K562 (cell line): ENCODE measurements at regions not wholly inside any gene's neighbourhood (a gene's known extent, or its start where the extent isn't known, plus 50 kb on each side); places are given as distances from the start of the nearest gene placed in this dataset.

Experiments used
- ATAC-seq: fragments of 200-7000 bp; cut with Tn5 transposase; 3 replicates; pipeline ENCODE4 v1.9.1; 2020; ENCODE audit warnings: moderate library complexity
- BruUV-seq: library from RNA; stranded (reverse); fragments of 400-500 nt; replicated peaks from 2 replicates; lab custom pipeline; 2021; lab: Mats Ljungman, UMichigan
- CTCF ChIA-PET: fragments of 300-600 bp; formaldehyde crosslinking; extraction: SDS; loops from one replicate; lab custom pipeline; 2021; ENCODE audit warnings: low intra/inter-chr PET ratio; lab: Yijun Ruan, JAX
- POLR2A ChIA-PET: fragments of 300-600, 350-650 bp; sonication (Branson Sonifier 250); formaldehyde crosslinking; extraction: SDS; loops from one replicate; lab custom pipeline; 2021; ENCODE audit warnings: antibody characterized with exemption, inconsistent platforms; lab: Yijun Ruan, JAX
- DNase-seq, 4 experiments: peaks; one replicate each; pipeline versions ENCODE4 v3.0.0 to v3.0.0-alpha.2; 2011 to 2018; ENCODE audit warnings: low spot score in 3 of 4, mixed read lengths in 3 of 4; ENCODE audit errors: extremely low read depth in 1 of 4
- FAIRE-seq: peaks from 2 replicates; lab custom pipeline; 2011; peaks lifted over from hg19 to GRCh38; lab: Jason Lieb, UNC
- H2AFZ ChIP-seq: 2 replicates; pipeline ENCODE4 v1.6.0; 2011; ENCODE audit warnings: low read depth, low read length, control low read depth, inconsistent platforms
- H3K27ac ChIP-seq: fragments of 200-600 bp; 3 replicates; pipeline ENCODE4 v1.8.0; 2011; ENCODE audit warnings: low read depth, mild to moderate bottlenecking, control low read depth, inconsistent platforms, low read length, moderate library complexity, mixed read lengths; ENCODE audit errors: extremely low read depth
- H3K27me3 ChIP-seq, 2 experiments: fragments of 300-600 bp in 1 of 2; 2 replicates in 1 of 2; 3 replicates in 1 of 2; pipeline versions ENCODE4 v1.6.0 to v1.8.0; 2011; ENCODE audit warnings: inconsistent platforms in 2 of 2, low read length in 2 of 2, mild to moderate bottlenecking in 1 of 2, mixed read lengths in 1 of 2, moderate library complexity in 1 of 2; ENCODE audit not compliant: control insufficient read depth in 2 of 2, insufficient read depth in 2 of 2
- H3K36me3 ChIP-seq: fragments of 300-600 bp; 3 replicates; pipeline ENCODE4 v1.8.0; 2011; ENCODE audit warnings: mild to moderate bottlenecking, low read length, inconsistent platforms; ENCODE audit not compliant: control insufficient read depth, insufficient read depth
- H3K4me1 ChIP-seq, 2 experiments: fragments of 200-600 bp in 1 of 2; replicated peaks in 1 of 2; 2 replicates in 1 of 2; 3 replicates in 1 of 2; pipeline versions ENCODE4 v1.5.1 to v1.8.0; 2011; ENCODE audit warnings: inconsistent platforms in 2 of 2, low read length in 2 of 2, mild to moderate bottlenecking in 1 of 2, mixed read lengths in 1 of 2, moderate library complexity in 1 of 2; ENCODE audit not compliant: control insufficient read depth in 2 of 2, insufficient read depth in 2 of 2
- H3K4me2 ChIP-seq: 2 replicates; pipeline ENCODE4 v1.6.1; 2011; ENCODE audit warnings: low read length, control low read depth, inconsistent platforms, mixed read lengths; ENCODE audit not compliant: insufficient read depth
- H3K4me3 ChIP-seq: fragments of 200-600 bp; sonication (generic), shearing (Covaris generic); 2 replicates; pipeline ENCODE4 v1.5.1; 2016; ENCODE audit warnings: control low read depth, inconsistent platforms
- H3K79me2 ChIP-seq: fragments of 200-600 bp; 3 replicates; pipeline ENCODE4 v1.8.0; 2011; ENCODE audit warnings: low read length, inconsistent platforms; ENCODE audit not compliant: control insufficient read depth, insufficient read depth
- H3K9ac ChIP-seq, 2 experiments: 2 replicates each; pipeline versions ENCODE4 v1.6.0 to v1.6.1; 2011; ENCODE audit warnings: low read depth in 2 of 2, low read length in 2 of 2, control low read depth in 1 of 2, inconsistent platforms in 1 of 2, mild to moderate bottlenecking in 1 of 2, mixed read lengths in 1 of 2; ENCODE audit not compliant: insufficient read depth in 1 of 2
- H3K9me1 ChIP-seq: one replicate; pipeline ENCODE4 v1.6.0; 2011; ENCODE audit warnings: inconsistent platforms, mild to moderate bottlenecking, low read length, moderate library complexity; ENCODE audit not compliant: control insufficient read depth, insufficient read depth
- H3K9me3 ChIP-seq: replicated peaks from 2 replicates; pipeline ENCODE4 v1.5.1; 2011; ENCODE audit warnings: low read depth, low read length, inconsistent platforms; ENCODE audit not compliant: control insufficient read depth, insufficient read depth
- H4K20me1 ChIP-seq: replicated peaks from 2 replicates; pipeline ENCODE4 v1.6.1; 2011; ENCODE audit warnings: low read length, inconsistent platforms, mixed read lengths; ENCODE audit not compliant: control insufficient read depth, insufficient read depth
- ARID1B ChIP-seq: fragments of 450-650 bp; IDR thresholded peaks from 2 replicates; pipeline ENCODE4 v1.6.1; 2016; ENCODE audit warnings: antibody characterized with exemption, mild to moderate bottlenecking, inconsistent platforms
- CEBPG ChIP-seq, 3 experiments: fragments of 200-800 bp in 1 of 3; sonication (Bioruptor generic) in 1 of 3; sonication (generic) in 1 of 3; formaldehyde crosslinking in 1 of 3; IDR thresholded peaks in 2 of 3; conservative IDR thresholded peaks in 1 of 3; 2 replicates each; pipeline versions ENCODE4 v1.6.1 to v1.8.0; 2016 to 2022; ENCODE audit warnings: missing compliant biosample characterization in 2 of 3, missing genetic modification characterization in 2 of 3, mild to moderate bottlenecking in 1 of 3, missing genetic modification reagents in 1 of 3
- DMBX1 ChIP-seq: fragments of 250-450 bp; sonication (Bioruptor Pico); IDR thresholded peaks from 2 replicates; pipeline ENCODE4 v1.8.0; 2022; ENCODE audit warnings: inconsistent platforms, mild to moderate bottlenecking, moderate library complexity, borderline replicate concordance
- FOXA3 ChIP-seq, 2 experiments: fragments of 450-650 bp in 1 of 2; sonication (generic) in 1 of 2; formaldehyde crosslinking; IDR thresholded peaks in 1 of 2; conservative IDR thresholded peaks in 1 of 2; 2 replicates each; pipeline versions ENCODE4 v1.4.0 to v1.8.0; 2020 to 2022; ENCODE audit warnings: mild to moderate bottlenecking in 2 of 2, missing genetic modification reagents in 1 of 2
- FOXK1 ChIP-seq: sonication (generic); formaldehyde crosslinking; IDR thresholded peaks from 2 replicates; pipeline ENCODE4 v1.8.0; 2022; ENCODE audit warnings: missing genetic modification reagents, mild to moderate bottlenecking, borderline replicate concordance
- GABPB2 ChIP-seq: fragments of 250-450 bp; sonication (Bioruptor Pico); conservative IDR thresholded peaks from 2 replicates; pipeline ENCODE4 v1.5.1; 2021; ENCODE audit warnings: mild to moderate bottlenecking
- MAFK ChIP-seq: IDR thresholded peaks from 2 replicates; pipeline ENCODE4 v1.6.1; 2011; ENCODE audit warnings: low read length, improper control_type of control experiment
- MBD2 ChIP-seq: sonication (generic); IDR thresholded peaks from 2 replicates; pipeline ENCODE4 v1.6.1; 2016; ENCODE audit warnings: low read depth, borderline replicate concordance
- POLR2G ChIP-seq: fragments of 200-400 bp; formaldehyde crosslinking; IDR thresholded peaks from 2 replicates; pipeline ENCODE4 v1.6.1; 2017; ENCODE audit warnings: low read depth, mild to moderate bottlenecking, antibody characterized with exemption, low read length, moderate library complexity
- PTBP1 ChIP-seq: fragments of 200-400 bp; formaldehyde crosslinking; IDR thresholded peaks from 2 replicates; pipeline ENCODE4 v1.6.1; 2017; ENCODE audit warnings: low read depth, low read length
- STAT5B ChIP-seq: fragments of 250-450 bp; sonication (Bioruptor Pico); IDR thresholded peaks from 2 replicates; pipeline ENCODE4 v1.8.0; 2021; ENCODE audit warnings: mild to moderate bottlenecking, inconsistent platforms
- U2AF1 ChIP-seq: fragments of 200-400 bp; formaldehyde crosslinking; optimal IDR thresholded peaks from 2 replicates; pipeline ENCODE3; 2017; ENCODE audit warnings: mild to moderate bottlenecking, low read depth, low read length, moderate library complexity
- WGBS: fragments of 100-300 bp; shearing (Covaris generic); methylation state at CpG from one replicate; pipeline ENCODE4 v1.1.6; 2016; ENCODE audit warnings: low coverage, mixed read lengths; ENCODE audit not compliant: insufficient coverage; ENCODE audit errors: missing lambda C conversion rate; 5-methylcytosine and 5-hydroxymethylcytosine counted together
- in situ Hi-C: fragments of 300-500 bp; cut with MboI; formaldehyde crosslinking; loops from 4 replicates; pipeline ENCODE4 v1.15.0; 2018; ENCODE audit warnings: inconsistent platforms, mixed read lengths
- intact Hi-C: fragments of 100-400 bp; cut with micrococcal nuclease; formaldehyde crosslinking; loops from 2 replicates; pipeline ENCODE4 v1.14.2; 2022
- TF ChIP-seq, protein P1 (sequence below): fragments of 250-450 bp; sonication (Bioruptor Pico); IDR thresholded peaks from 2 replicates; pipeline ENCODE4 v1.8.0; 2022; ENCODE audit warnings: moderate library complexity, mild to moderate bottlenecking, inconsistent platforms
- TF ChIP-seq, protein P2 (sequence below): fragments of 450-650 bp; formaldehyde crosslinking; IDR thresholded peaks from 2 replicates; pipeline ENCODE4 v1.4.0; 2020; ENCODE audit warnings: mild to moderate bottlenecking, mixed read lengths
- TF ChIP-seq, protein P3 (sequence below): fragments of 150-350 bp; IDR thresholded peaks from 2 replicates; pipeline ENCODE4 v1.6.1; 2014; ENCODE audit warnings: low read depth, mild to moderate bottlenecking, low read length, borderline replicate concordance
- TF ChIP-seq, protein P4 (sequence below): fragments of 250-450 bp; sonication (Bioruptor Pico); IDR thresholded peaks from 2 replicates; pipeline ENCODE4 v1.6.1; 2021; ENCODE audit warnings: mild to moderate bottlenecking

DNA sequence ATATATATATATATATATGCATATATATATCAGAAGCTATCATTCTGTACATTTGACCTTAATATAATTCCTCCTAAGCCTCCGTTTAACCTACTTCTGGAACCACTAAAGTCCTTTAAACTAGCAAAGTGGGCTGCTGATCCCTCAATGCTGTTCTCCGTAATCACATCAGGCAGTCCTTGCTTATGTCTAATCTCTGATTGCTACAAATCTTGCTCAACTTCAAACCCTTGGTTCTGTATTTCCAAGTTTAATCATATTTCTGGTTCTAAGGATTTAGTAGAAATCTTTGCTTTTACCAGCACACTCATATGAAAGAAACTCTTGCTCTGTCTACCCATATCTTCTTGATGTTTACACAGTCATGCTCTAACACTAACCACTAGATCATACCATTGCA lies 91.5 kb upstream of the GALNT13 start:
- CTCF ChIA-PET = no interaction called here
- Histone ChIP-seq H2AFZ (no peak overlapping the region), H3K27me3 (no peaks in the 10 kb centered on the region), H3K79me2 (no peaks in the 10 kb centered on the region), H3K27ac (no peak overlapping the region), H3K4me2 (no peak overlapping the region), H3K9me3 (no peaks in the 10 kb centered on the region; the same call in none of the 2 replicates), H3K4me3 (no peak overlapping the region), H4K20me1 (no peaks in the 10 kb centered on the region), H3K4me1 (no peaks in the 10 kb centered on the region), H3K9me1 (no peaks in the 10 kb centered on the region), H3K9ac (no peak overlapping the region), H3K36me3 (no peaks in the 10 kb centered on the region)
- FAIRE-seq (no peak), DNase-seq (no peak), ATAC-seq (no peak)
- intact Hi-C loops (no loop called here), in situ Hi-C loops (no loop called here)
- 0% methylated on average over 2 of the region's 2 CpGs for WGBS
- POLR2A ChIA-PET = no interaction called here
- no TSS peak for BruUV-seq
- no peak for TF ChIP-seq FOXA3 (CRISPR knock-in tag; conservative IDR thresholded peaks at IDR 0.05 in 1 of 2, IDR thresholded peaks at IDR 0.05 in 1 of 2)
- no peak for TF ChIP-seq CEBPG (CRISPR knock-in tag; IDR thresholded peaks at IDR 0.05)
- no peak for TF ChIP-seq CEBPG (tag; conservative IDR thresholded peaks at IDR 0.05 in 1 of 2, IDR thresholded peaks at IDR 0.05 in 1 of 2)
- TF ChIP-seq, protein P1, sequence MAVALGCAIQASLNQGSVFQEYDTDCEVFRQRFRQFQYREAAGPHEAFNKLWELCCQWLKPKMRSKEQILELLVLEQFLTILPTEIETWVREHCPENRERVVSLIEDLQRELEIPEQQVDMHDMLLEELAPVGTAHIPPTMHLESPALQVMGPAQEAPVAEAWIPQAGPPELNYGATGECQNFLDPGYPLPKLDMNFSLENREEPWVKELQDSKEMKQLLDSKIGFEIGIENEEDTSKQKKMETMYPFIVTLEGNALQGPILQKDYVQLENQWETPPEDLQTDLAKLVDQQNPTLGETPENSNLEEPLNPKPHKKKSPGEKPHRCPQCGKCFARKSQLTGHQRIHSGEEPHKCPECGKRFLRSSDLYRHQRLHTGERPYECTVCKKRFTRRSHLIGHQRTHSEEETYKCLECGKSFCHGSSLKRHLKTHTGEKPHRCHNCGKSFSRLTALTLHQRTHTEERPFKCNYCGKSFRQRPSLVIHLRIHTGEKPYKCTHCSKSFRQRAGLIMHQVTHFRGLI (CRISPR knock-in tag) = no peak
- no peak for TF ChIP-seq ARID1B
- no peak for TF ChIP-seq STAT5B
- no peak for TF ChIP-seq GABPB2 (CRISPR knock-in tag)
- no peak for TF ChIP-seq U2AF1
- TF ChIP-seq MBD2 = no peak
- no peak for TF ChIP-seq MAFK
- TF ChIP-seq, protein P2, sequence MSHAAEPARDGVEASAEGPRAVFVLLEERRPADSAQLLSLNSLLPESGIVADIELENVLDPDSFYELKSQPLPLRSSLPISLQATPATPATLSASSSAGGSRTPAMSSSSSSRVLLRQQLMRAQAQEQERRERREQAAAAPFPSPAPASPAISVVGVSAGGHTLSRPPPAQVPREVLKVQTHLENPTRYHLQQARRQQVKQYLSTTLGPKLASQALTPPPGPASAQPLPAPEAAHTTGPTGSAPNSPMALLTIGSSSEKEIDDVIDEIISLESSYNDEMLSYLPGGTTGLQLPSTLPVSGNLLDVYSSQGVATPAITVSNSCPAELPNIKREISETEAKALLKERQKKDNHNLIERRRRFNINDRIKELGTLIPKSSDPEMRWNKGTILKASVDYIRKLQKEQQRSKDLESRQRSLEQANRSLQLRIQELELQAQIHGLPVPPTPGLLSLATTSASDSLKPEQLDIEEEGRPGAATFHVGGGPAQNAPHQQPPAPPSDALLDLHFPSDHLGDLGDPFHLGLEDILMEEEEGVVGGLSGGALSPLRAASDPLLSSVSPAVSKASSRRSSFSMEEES (CRISPR knock-in tag) = no peak
- TF ChIP-seq DMBX1 (CRISPR knock-in tag) = no peak
- TF ChIP-seq, protein P3, sequence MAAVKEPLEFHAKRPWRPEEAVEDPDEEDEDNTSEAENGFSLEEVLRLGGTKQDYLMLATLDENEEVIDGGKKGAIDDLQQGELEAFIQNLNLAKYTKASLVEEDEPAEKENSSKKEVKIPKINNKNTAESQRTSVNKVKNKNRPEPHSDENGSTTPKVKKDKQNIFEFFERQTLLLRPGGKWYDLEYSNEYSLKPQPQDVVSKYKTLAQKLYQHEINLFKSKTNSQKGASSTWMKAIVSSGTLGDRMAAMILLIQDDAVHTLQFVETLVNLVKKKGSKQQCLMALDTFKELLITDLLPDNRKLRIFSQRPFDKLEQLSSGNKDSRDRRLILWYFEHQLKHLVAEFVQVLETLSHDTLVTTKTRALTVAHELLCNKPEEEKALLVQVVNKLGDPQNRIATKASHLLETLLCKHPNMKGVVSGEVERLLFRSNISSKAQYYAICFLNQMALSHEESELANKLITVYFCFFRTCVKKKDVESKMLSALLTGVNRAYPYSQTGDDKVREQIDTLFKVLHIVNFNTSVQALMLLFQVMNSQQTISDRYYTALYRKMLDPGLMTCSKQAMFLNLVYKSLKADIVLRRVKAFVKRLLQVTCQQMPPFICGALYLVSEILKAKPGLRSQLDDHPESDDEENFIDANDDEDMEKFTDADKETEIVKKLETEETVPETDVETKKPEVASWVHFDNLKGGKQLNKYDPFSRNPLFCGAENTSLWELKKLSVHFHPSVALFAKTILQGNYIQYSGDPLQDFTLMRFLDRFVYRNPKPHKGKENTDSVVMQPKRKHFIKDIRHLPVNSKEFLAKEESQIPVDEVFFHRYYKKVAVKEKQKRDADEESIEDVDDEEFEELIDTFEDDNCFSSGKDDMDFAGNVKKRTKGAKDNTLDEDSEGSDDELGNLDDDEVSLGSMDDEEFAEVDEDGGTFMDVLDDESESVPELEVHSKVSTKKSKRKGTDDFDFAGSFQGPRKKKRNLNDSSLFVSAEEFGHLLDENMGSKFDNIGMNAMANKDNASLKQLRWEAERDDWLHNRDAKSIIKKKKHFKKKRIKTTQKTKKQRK = no peak
- TF ChIP-seq FOXK1 (CRISPR knock-in tag) = no peak
- no peak for TF ChIP-seq PTBP1
- TF ChIP-seq, protein P4, sequence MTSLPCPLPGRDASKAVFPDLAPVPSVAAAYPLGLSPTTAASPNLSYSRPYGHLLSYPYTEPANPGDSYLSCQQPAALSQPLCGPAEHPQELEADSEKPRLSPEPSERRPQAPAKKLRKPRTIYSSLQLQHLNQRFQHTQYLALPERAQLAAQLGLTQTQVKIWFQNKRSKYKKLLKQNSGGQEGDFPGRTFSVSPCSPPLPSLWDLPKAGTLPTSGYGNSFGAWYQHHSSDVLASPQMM = no peak
- TF ChIP-seq POLR2G = no peak
